ENCODE measurements at regions not wholly inside any gene's neighbourhood (a gene's known extent, or its start where the extent isn't known, plus 50 kb on each side); places are given as distances from the start of the nearest gene placed in this dataset.

- no peak for DNase-seq (ENCODE audit: low read depth)
- no peak for TF ChIP-seq CTCF (IDR thresholded peaks at IDR 0.05; ENCODE audit: insufficient read depth, low read depth, low read length)
Observed at GRCh38 chr13:37277007-37277406, 171.5 kb upstream of the CSNK1A1L start.

DNA sequence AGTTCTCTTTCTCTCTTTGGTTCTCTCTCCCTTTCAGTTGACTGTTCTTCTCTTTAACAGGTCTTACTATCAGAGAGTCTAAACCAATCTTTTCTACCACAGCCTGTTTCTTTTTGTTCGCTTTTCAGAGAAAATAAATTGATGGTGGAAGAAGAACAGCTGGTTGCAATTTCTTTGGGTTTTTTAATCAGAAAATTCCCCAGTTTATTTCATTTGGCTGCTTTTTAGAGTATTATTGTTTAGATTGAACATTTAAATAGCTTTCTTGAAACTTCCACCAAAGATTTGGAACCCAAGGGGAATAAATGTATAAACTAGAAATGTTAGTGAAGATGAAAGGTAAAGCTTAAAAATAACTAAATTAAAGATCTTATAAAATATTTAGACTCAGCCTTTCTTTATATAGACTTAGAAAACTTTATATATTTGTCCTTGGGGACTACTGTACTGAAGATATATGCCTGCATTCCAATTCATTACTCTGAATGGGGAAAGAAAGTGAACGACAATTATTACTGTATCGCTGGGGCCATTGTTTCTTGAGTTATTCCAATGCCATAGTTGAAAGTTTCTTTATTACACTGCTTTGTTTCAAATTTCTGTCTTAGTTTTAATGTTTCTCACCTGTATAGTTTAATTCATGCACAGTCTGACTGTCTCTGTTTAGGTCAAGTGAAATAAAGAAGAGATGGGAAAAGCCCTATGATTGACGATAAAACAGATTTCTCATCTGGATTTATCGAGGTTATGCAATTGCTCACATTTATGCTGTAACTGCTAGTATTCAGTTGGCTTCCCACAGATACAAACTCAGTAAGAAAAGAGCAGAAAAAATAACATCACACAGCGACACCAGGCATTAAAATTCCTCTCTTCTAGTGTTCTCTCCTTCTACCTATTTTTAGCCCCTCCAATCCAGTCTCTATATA, 169.4 kb upstream of the CSNK1A1L start:
- no peak overlapping the region for H3K4me3 ChIP-seq (ENCODE audit: low read depth, low read length)
- no peak for TF ChIP-seq CTCF (IDR thresholded peaks at IDR 0.05; ENCODE audit: insufficient read depth, low read depth, low read length)
- DNase-seq (ENCODE audit: low read depth): no peak

More at GRCh38 chr13:37277007-37277406, 171.5 kb upstream of the CSNK1A1L start:
- no peak overlapping the region for H3K4me3 ChIP-seq (ENCODE audit: low read depth, low read length)

GRCh38 chr13:37273836-37274235, 168.4 kb upstream of the CSNK1A1L start:
- H3K4me3 ChIP-seq (ENCODE audit: low read depth, low read length): no peak overlapping the region
- no peak for TF ChIP-seq CTCF (IDR thresholded peaks at IDR 0.05; ENCODE audit: insufficient read depth, low read depth, low read length)
- DNase-seq (ENCODE audit: low read depth): no peak

GRCh38 chr13:37270226-37271001, 164.9 kb upstream of the CSNK1A1L start:
- H3K4me3 ChIP-seq (ENCODE audit: low read depth, low read length): no peak overlapping the region
- TF ChIP-seq CTCF (IDR thresholded peaks at IDR 0.05; ENCODE audit: insufficient read depth, low read depth, low read length): no peak
- peak; percentile 80 for DNase-seq (ENCODE audit: low read depth)

DNA sequence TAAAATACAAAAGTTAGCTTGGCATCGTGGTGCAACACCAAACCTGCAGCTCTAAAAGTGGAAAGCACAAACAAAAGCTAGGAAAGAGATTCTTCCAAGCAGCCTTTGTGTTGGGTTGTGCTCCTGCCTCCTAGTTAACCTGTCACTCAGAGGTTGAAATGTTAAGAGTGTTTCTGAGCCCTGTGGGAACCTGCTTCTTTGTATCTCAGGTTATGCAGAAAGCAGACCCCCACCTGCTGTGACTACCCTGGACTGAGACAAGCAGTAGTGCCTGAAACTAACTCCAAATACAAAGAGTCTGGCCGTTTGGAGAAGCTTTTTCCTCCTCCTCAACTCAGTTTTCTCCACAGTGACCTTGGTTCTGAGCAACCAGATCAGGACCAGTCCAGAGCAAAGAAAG, 158.4 kb upstream of the CSNK1A1L start:
- no peak for TF ChIP-seq CTCF (IDR thresholded peaks at IDR 0.05; ENCODE audit: insufficient read depth, low read depth, low read length)
- DNase-seq (ENCODE audit: low read depth): no peak

GRCh38 chr13:37257706-37258105, 152.2 kb upstream of the CSNK1A1L start:
- DNase-seq (ENCODE audit: low read depth): peak; percentile 6
- H3K4me3 ChIP-seq (ENCODE audit: low read depth, low read length): no peak overlapping the region
- TF ChIP-seq CTCF (IDR thresholded peaks at IDR 0.05; ENCODE audit: insufficient read depth, low read depth, low read length): no peak

More for the DNA sequence above, 158.4 kb upstream of the CSNK1A1L start:
- H3K4me3 ChIP-seq (ENCODE audit: low read depth, low read length): no peak overlapping the region
